Breast epithelium (tissue), 3 donors: ENCODE measurements at regions not wholly inside any gene's neighbourhood (a gene's known extent, or its start where the extent isn't known, plus 50 kb on each side); places are given as distances from the start of the nearest gene placed in this dataset.

Experiments used
- CTCF ChIP-seq, 3 donors: fragments of 450-650 bp; IDR thresholded peaks; one replicate each; pipeline ENCODE4 v1.5.1; 2016 to 2017; ENCODE audit warnings: antibody characterized with exemption in 3 of 3, mild to moderate bottlenecking in 3 of 3, moderate library complexity in 3 of 3
- POLR2A ChIP-seq: fragments of 450-650 bp; IDR thresholded peaks from one replicate; pipeline ENCODE4 v1.6.1; 2016; ENCODE audit warnings: antibody characterized with exemption, mild to moderate bottlenecking, moderate library complexity

GRCh38 chr22:49092716-49093115 is 735.0 kb downstream of the BRD1 start:
- TF ChIP-seq CTCF (IDR thresholded peaks at IDR 0.05) (no peak), POLR2A (no peak)
